ENCODE measurements at regions not wholly inside any gene's neighbourhood (a gene's known extent, or its start where the extent isn't known, plus 50 kb on each side); places are given as distances from the start of the nearest gene placed in this dataset.

GRCh38 chr1:83129107-83129506, 869.8 kb downstream of the TTLL7 start:
- H3K4me2 ChIP-seq (ENCODE audit: insufficient read depth, low read length, poor library complexity, severe bottlenecking) = no peak overlapping the region
- H2AFZ ChIP-seq (ENCODE audit: low read length) = no peak overlapping the region
- H3K27ac ChIP-seq (replicated peaks; ENCODE audit: low read length) = no peak overlapping the region
- H2BK120ac ChIP-seq (ENCODE audit: low read depth, low read length) = no peak overlapping the region
- H2BK12ac ChIP-seq (ENCODE audit: low read length) = no peak overlapping the region
- H3K18ac ChIP-seq (ENCODE audit: low read length) = no peak overlapping the region
- H4K91ac ChIP-seq (ENCODE audit: low read depth, low read length, poor library complexity) = no peak overlapping the region
- no peak overlapping the region for H2BK15ac ChIP-seq (ENCODE audit: low read length)
- no peak overlapping the region for H4K8ac ChIP-seq (ENCODE audit: low read depth, low read length)
- H2AK5ac ChIP-seq (ENCODE audit: low read depth, low read length) = no peak overlapping the region
- peaks cover 0 to 6% of the 10 kb centered on the region in 2 donors for H3K4me1 ChIP-seq (ENCODE audit: control insufficient read depth in 2 of 2, insufficient read depth in 1 of 2, low read depth in 1 of 2, low read length in 2 of 2)
- no peak overlapping the region for H3K23ac ChIP-seq (ENCODE audit: low read depth, low read length, poor library complexity)
- H3K4ac ChIP-seq (ENCODE audit: low read length) = no peak overlapping the region
- H3K79me1 ChIP-seq (ENCODE audit: low read depth, low read length) = no peaks in the 10 kb centered on the region
- H3K9ac ChIP-seq (ENCODE audit: low read depth, low read length, poor library complexity) = no peak overlapping the region
- no CpG with 5 or more reads among the region's 3 CpGs for WGBS, 2 donors (ENCODE audit: extremely low coverage in 2 of 2, insufficient read length in 2 of 2, insufficient replicate concordance in 1 of 2)
- no peak for DNase-seq (ENCODE audit: low spot score)
- no peak overlapping the region for H3K14ac ChIP-seq (ENCODE audit: low read length)
- H3K36me3 ChIP-seq (replicated peaks in 1 of 2; ENCODE audit: control insufficient read depth in 2 of 2, insufficient read depth in 2 of 2, low read length in 2 of 2) = no peaks in the 10 kb centered on the region
- no peak overlapping the region for H3K4me3 ChIP-seq (ENCODE audit: low read length in 2 of 2)
- no peaks in the 10 kb centered on the region for H3K27me3 ChIP-seq (ENCODE audit: control insufficient read depth in 3 of 3, insufficient read depth in 3 of 3, low read depth in 1 of 3, low read length in 3 of 3)
- no peak overlapping the region for H2BK5ac ChIP-seq (ENCODE audit: low read length)
- H3K9me3 ChIP-seq (replicated peaks in 1 of 2; ENCODE audit: control insufficient read depth in 2 of 2, insufficient read depth in 1 of 2, low read depth in 1 of 2, low read length in 2 of 2) = no peaks in the 10 kb centered on the region

- no CpG with 5 or more reads among the region's 2 CpGs for WGBS, 2 donors (ENCODE audit: extremely low coverage in 2 of 2, insufficient read length in 2 of 2, insufficient replicate concordance in 1 of 2)
- Histone ChIP-seq H2BK12ac (ENCODE audit: low read length) (no peak overlapping the region), H3K79me1 (ENCODE audit: low read depth, low read length) (no peaks in the 10 kb centered on the region), H4K91ac (ENCODE audit: low read depth, low read length, poor library complexity) (no peak overlapping the region), H2AFZ (ENCODE audit: low read length) (no peak overlapping the region), H3K4me3 (ENCODE audit: low read length in 2 of 2) (no peak overlapping the region), H3K27me3 (ENCODE audit: control insufficient read depth in 3 of 3, insufficient read depth in 3 of 3, low read depth in 1 of 3, low read length in 3 of 3) (no peaks in the 10 kb centered on the region), H2BK5ac (ENCODE audit: low read length) (no peak overlapping the region), H2BK120ac (ENCODE audit: low read depth, low read length) (no peak overlapping the region), H2BK15ac (ENCODE audit: low read length) (no peak overlapping the region), H3K23ac (ENCODE audit: low read depth, low read length, poor library complexity) (no peak overlapping the region), H3K4me1 (ENCODE audit: control insufficient read depth in 2 of 2, insufficient read depth in 1 of 2, low read depth in 1 of 2, low read length in 2 of 2) (peaks cover 0 to 2% of the 10 kb centered on the region in 2 donors), H3K4ac (ENCODE audit: low read length) (no peak overlapping the region), H3K9ac (ENCODE audit: low read depth, low read length, poor library complexity) (no peak overlapping the region), H3K27ac (replicated peaks; ENCODE audit: low read length) (no peak overlapping the region), H3K36me3 (replicated peaks in 1 of 2; ENCODE audit: control insufficient read depth in 2 of 2, insufficient read depth in 2 of 2, low read length in 2 of 2) (no peaks in the 10 kb centered on the region), H3K4me2 (ENCODE audit: insufficient read depth, low read length, poor library complexity, severe bottlenecking) (no peak overlapping the region), H3K9me3 (replicated peaks in 1 of 2; ENCODE audit: control insufficient read depth in 2 of 2, insufficient read depth in 1 of 2, low read depth in 1 of 2, low read length in 2 of 2) (no peaks in the 10 kb centered on the region), H4K8ac (ENCODE audit: low read depth, low read length) (no peak overlapping the region), H2AK5ac (ENCODE audit: low read depth, low read length) (no peak overlapping the region), H3K18ac (ENCODE audit: low read length) (no peak overlapping the region), H3K14ac (ENCODE audit: low read length) (no peak overlapping the region)
- no peak for DNase-seq (ENCODE audit: low spot score)
Measured at GRCh38 chr1:83125456-83125855, 873.5 kb downstream of the TTLL7 start.

- no CpG with 5 or more reads among the region's 3 CpGs for WGBS, 2 donors (ENCODE audit: extremely low coverage in 2 of 2, insufficient read length in 2 of 2, insufficient replicate concordance in 1 of 2)
- Histone ChIP-seq H3K23ac (ENCODE audit: low read depth, low read length, poor library complexity) (no peak overlapping the region), H2AK5ac (ENCODE audit: low read depth, low read length) (no peak overlapping the region)
Measured at GRCh38 chr1:83123019-83123418, 875.9 kb downstream of the TTLL7 start.

GRCh38 chr1:83118472-83118871, 880.5 kb downstream of the TTLL7 start:
- WGBS, 2 donors (ENCODE audit: extremely low coverage in 2 of 2, insufficient read length in 2 of 2, insufficient replicate concordance in 1 of 2) = no CpG with 5 or more reads among the region's 4 CpGs
- H2BK15ac ChIP-seq (ENCODE audit: low read length) = no peak overlapping the region

More at GRCh38 chr1:83123019-83123418, 875.9 kb downstream of the TTLL7 start:
- no peaks in the 10 kb centered on the region for H3K36me3 ChIP-seq (replicated peaks in 1 of 2; ENCODE audit: control insufficient read depth in 2 of 2, insufficient read depth in 2 of 2, low read length in 2 of 2)
- no peaks in the 10 kb centered on the region for H3K9me3 ChIP-seq (replicated peaks in 1 of 2; ENCODE audit: control insufficient read depth in 2 of 2, insufficient read depth in 1 of 2, low read depth in 1 of 2, low read length in 2 of 2)
- no peak overlapping the region for H3K9ac ChIP-seq (ENCODE audit: low read depth, low read length, poor library complexity)
- H3K79me1 ChIP-seq (ENCODE audit: low read depth, low read length) = no peaks in the 10 kb centered on the region
- H4K8ac ChIP-seq (ENCODE audit: low read depth, low read length) = no peak overlapping the region
- DNase-seq (ENCODE audit: low spot score) = no peak
- no peaks in the 10 kb centered on the region for H3K27me3 ChIP-seq (ENCODE audit: control insufficient read depth in 3 of 3, insufficient read depth in 3 of 3, low read depth in 1 of 3, low read length in 3 of 3)
- no peak overlapping the region for H3K27ac ChIP-seq (replicated peaks; ENCODE audit: low read length)
- H2AFZ ChIP-seq (ENCODE audit: low read length) = no peak overlapping the region
- H3K4me3 ChIP-seq (ENCODE audit: low read length in 2 of 2) = no peak overlapping the region
- no peak overlapping the region for H2BK12ac ChIP-seq (ENCODE audit: low read length)
- H2BK120ac ChIP-seq (ENCODE audit: low read depth, low read length) = no peak overlapping the region
- no peak overlapping the region for H2BK5ac ChIP-seq (ENCODE audit: low read length)
- H3K14ac ChIP-seq (ENCODE audit: low read length) = no peak overlapping the region
- no peak overlapping the region for H2BK15ac ChIP-seq (ENCODE audit: low read length)
- H4K91ac ChIP-seq (ENCODE audit: low read depth, low read length, poor library complexity) = no peak overlapping the region
- H3K4ac ChIP-seq (ENCODE audit: low read length) = no peak overlapping the region
- peaks cover 0 to 2% of the 10 kb centered on the region in 2 donors for H3K4me1 ChIP-seq (ENCODE audit: control insufficient read depth in 2 of 2, insufficient read depth in 1 of 2, low read depth in 1 of 2, low read length in 2 of 2)
- H3K4me2 ChIP-seq (ENCODE audit: insufficient read depth, low read length, poor library complexity, severe bottlenecking) = no peak overlapping the region
- no peak overlapping the region for H3K18ac ChIP-seq (ENCODE audit: low read length)

More at GRCh38 chr1:83118472-83118871, 880.5 kb downstream of the TTLL7 start:
- Histone ChIP-seq H2BK5ac (ENCODE audit: low read length) (no peak overlapping the region), H3K9me3 (replicated peaks in 1 of 2; ENCODE audit: control insufficient read depth in 2 of 2, insufficient read depth in 1 of 2, low read depth in 1 of 2, low read length in 2 of 2) (no peaks in the 10 kb centered on the region), H3K23ac (ENCODE audit: low read depth, low read length, poor library complexity) (no peak overlapping the region), H3K4me3 (ENCODE audit: low read length in 2 of 2) (no peak overlapping the region), H4K91ac (ENCODE audit: low read depth, low read length, poor library complexity) (no peak overlapping the region), H3K14ac (ENCODE audit: low read length) (no peak overlapping the region), H3K27ac (replicated peaks; ENCODE audit: low read length) (no peak overlapping the region), H3K4me2 (ENCODE audit: insufficient read depth, low read length, poor library complexity, severe bottlenecking) (no peak overlapping the region), H2AK5ac (ENCODE audit: low read depth, low read length) (no peak overlapping the region), H2AFZ (ENCODE audit: low read length) (no peak overlapping the region), H3K27me3 (ENCODE audit: control insufficient read depth in 3 of 3, insufficient read depth in 3 of 3, low read depth in 1 of 3, low read length in 3 of 3) (no peaks in the 10 kb centered on the region), H4K8ac (ENCODE audit: low read depth, low read length) (no peak overlapping the region), H2BK12ac (ENCODE audit: low read length) (no peak overlapping the region), H3K18ac (ENCODE audit: low read length) (no peak overlapping the region), H2BK120ac (ENCODE audit: low read depth, low read length) (no peak overlapping the region), H3K4me1 (ENCODE audit: control insufficient read depth in 2 of 2, insufficient read depth in 1 of 2, low read depth in 1 of 2, low read length in 2 of 2) (no peaks in the 10 kb centered on the region), H3K9ac (ENCODE audit: low read depth, low read length, poor library complexity) (no peak overlapping the region), H3K79me1 (ENCODE audit: low read depth, low read length) (no peaks in the 10 kb centered on the region), H3K36me3 (replicated peaks in 1 of 2; ENCODE audit: control insufficient read depth in 2 of 2, insufficient read depth in 2 of 2, low read length in 2 of 2) (no peaks in the 10 kb centered on the region), H3K4ac (ENCODE audit: low read length) (no peak overlapping the region)
- no peak for DNase-seq (ENCODE audit: low spot score)
